ENCODE measurements at regions not wholly inside any gene's neighbourhood (a gene's known extent, or its start where the extent isn't known, plus 50 kb on each side); places are given as distances from the start of the nearest gene placed in this dataset.

- no peak for TF ChIP-seq POLR2A (IDR thresholded peaks at IDR 0.05)
- TF ChIP-seq CTCF (IDR thresholded peaks at IDR 0.05) = no peak
Observed at GRCh38 chr3:25018909-25019308, 409.2 kb upstream of the RARB start.
